RWPE2 (cell line): ENCODE measurements at regions not wholly inside any gene's neighbourhood (a gene's known extent, or its start where the extent isn't known, plus 50 kb on each side); places are given as distances from the start of the nearest gene placed in this dataset.

Experiments
- ATAC-seq: fragments of 200-7000 bp; cut with Tn5 transposase; 3 replicates; pipeline ENCODE4 v1.9.1; 2021; ENCODE audit warnings: low read depth
- DNase-seq: peaks from one replicate; pipeline ENCODE4 v3.0.0-alpha.2; 2020; ENCODE audit warnings: low spot score
- H3K27ac ChIP-seq: fragments of 450-650 bp; 2 replicates; pipeline ENCODE4 v1.5.1; 2017; ENCODE audit warnings: mild to moderate bottlenecking; ENCODE audit not compliant: poor library complexity, severe bottlenecking
- H3K27me3 ChIP-seq: fragments of 250-450 bp; sonication (Bioruptor Pico); 2 replicates; pipeline ENCODE4 v1.5.1; 2021; ENCODE audit warnings: mild to moderate bottlenecking, moderate library complexity; ENCODE audit not compliant: insufficient read depth, poor library complexity, severe bottlenecking
- H3K36me3 ChIP-seq: fragments of 250-450 bp; sonication (Bioruptor Pico); 2 replicates; pipeline ENCODE4 v1.5.1; 2020; ENCODE audit warnings: low read depth, mild to moderate bottlenecking, moderate library complexity
- H3K4me1 ChIP-seq: fragments of 250-450 bp; sonication (Bioruptor Pico); 2 replicates; pipeline ENCODE4 v1.5.1; 2021; ENCODE audit warnings: mild to moderate bottlenecking, moderate library complexity; ENCODE audit not compliant: insufficient read depth, poor library complexity, severe bottlenecking
- H3K4me3 ChIP-seq: fragments of 250-450 bp; sonication (Bioruptor Pico); 2 replicates; pipeline ENCODE4 v1.5.1; 2021; ENCODE audit warnings: mild to moderate bottlenecking, moderate library complexity; ENCODE audit not compliant: severe bottlenecking
- H3K9me3 ChIP-seq: fragments of 250-450 bp; sonication (Bioruptor Pico); 2 replicates; pipeline ENCODE4 v1.5.1; 2021; ENCODE audit warnings: mild to moderate bottlenecking, moderate library complexity; ENCODE audit not compliant: severe bottlenecking
- TF ChIP-seq, protein P1 (sequence below): fragments of 450-650 bp; IDR thresholded peaks from one replicate; pipeline ENCODE4 v1.5.1; 2017; ENCODE audit warnings: mild to moderate bottlenecking, moderate library complexity; ENCODE audit not compliant: poor library complexity, severe bottlenecking

DNA sequence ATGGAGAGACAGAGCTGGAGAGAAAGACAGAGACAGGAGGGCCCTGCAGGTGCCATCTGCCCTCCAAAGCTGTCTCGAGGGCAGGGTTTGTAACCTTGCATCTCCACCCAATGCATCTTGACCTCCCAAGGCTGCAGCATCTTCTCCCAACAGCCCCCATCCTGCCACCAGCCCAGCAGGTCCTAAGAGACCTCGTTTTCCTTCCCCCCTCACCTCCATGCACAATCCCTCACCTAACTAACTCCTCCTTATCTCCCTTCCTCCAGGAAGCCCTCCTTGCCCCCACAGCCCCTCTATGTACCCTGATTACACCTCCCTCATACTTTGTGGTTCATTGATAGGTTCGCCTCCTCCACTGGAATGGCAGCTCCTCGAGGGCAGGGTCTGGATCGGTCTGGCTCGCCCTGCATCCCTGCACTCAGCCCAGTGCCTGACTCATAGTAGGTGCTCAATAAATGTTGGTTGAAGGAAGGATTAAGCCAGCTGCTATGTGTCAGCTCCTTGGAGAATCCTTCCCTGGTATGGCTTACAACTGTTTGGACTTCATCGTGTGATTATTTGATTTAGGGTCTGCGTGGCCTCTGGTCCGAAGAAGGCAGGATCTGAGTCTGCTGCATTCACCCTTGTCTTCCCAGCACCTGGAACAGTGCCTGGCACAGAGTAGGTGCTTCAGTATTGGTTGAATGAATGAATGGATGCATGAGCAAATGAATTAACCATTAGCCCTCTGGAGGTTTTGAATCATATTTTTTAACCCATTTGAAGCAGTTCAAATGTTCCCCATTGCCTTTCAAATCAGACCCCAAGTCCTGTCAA is 105.6 kb upstream of the PTPN1 start:
- no peak overlapping the region for H3K27ac ChIP-seq
- no peak for DNase-seq
- TF ChIP-seq, protein P1, sequence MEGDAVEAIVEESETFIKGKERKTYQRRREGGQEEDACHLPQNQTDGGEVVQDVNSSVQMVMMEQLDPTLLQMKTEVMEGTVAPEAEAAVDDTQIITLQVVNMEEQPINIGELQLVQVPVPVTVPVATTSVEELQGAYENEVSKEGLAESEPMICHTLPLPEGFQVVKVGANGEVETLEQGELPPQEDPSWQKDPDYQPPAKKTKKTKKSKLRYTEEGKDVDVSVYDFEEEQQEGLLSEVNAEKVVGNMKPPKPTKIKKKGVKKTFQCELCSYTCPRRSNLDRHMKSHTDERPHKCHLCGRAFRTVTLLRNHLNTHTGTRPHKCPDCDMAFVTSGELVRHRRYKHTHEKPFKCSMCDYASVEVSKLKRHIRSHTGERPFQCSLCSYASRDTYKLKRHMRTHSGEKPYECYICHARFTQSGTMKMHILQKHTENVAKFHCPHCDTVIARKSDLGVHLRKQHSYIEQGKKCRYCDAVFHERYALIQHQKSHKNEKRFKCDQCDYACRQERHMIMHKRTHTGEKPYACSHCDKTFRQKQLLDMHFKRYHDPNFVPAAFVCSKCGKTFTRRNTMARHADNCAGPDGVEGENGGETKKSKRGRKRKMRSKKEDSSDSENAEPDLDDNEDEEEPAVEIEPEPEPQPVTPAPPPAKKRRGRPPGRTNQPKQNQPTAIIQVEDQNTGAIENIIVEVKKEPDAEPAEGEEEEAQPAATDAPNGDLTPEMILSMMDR, result no peak
- H3K4me3 ChIP-seq, result no peak overlapping the region
- H3K9me3 ChIP-seq, result no peaks in the 10 kb centered on the region
- ATAC-seq, result no peak
- no peaks in the 10 kb centered on the region for H3K27me3 ChIP-seq
- H3K36me3 ChIP-seq, result no peaks in the 10 kb centered on the region
- H3K4me1 ChIP-seq, result peaks cover 7% of the 10 kb centered on the region

- no peak for ATAC-seq
- Histone ChIP-seq H3K27me3 (no peaks in the 10 kb centered on the region), H3K4me1 (peaks cover under 1% of the 10 kb centered on the region), H3K27ac (no peak overlapping the region), H3K4me3 (no peak overlapping the region), H3K9me3 (no peaks in the 10 kb centered on the region), H3K36me3 (no peaks in the 10 kb centered on the region)
- TF ChIP-seq, protein P1, result no peak
- no peak for DNase-seq
Measured at GRCh38 chr20:50405235-50405914, 104.8 kb upstream of the PTPN1 start.

DNA sequence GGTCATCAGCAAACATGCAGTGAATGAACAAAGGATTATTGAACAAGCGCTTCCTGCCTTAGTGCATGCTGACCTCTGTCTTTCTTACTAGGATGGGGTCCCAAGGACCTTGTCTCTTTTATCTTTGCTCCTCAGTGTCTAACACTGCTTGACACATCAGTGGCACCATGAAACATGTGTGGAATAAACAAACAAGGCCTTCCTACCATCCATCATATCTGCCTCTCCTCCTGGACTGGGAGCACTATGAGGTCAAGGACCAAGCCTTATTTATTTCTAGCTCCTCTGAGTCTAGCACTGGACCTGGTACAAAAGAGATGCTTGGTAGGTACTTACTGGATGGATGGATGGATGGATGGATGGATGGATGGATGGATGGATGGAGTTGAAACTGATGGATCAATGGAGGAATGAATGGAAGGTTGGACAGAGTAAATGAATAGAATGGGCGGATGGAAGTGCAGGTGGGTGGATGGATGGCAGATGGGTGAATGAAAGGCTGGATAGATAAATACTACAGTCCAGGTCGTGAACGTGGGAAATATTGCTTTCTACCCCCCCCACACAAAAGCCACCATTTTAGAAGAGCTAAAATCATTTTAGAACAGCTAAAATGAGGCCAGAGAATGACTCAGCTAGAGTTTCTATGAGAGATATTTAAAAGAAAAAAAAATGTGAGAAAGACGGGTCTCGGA is 104.1 kb upstream of the PTPN1 start:
- no peaks in the 10 kb centered on the region for H3K4me1 ChIP-seq
- no peaks in the 10 kb centered on the region for H3K27me3 ChIP-seq
- ATAC-seq, result no peak
- no peaks in the 10 kb centered on the region for H3K9me3 ChIP-seq
- no peak overlapping the region for H3K4me3 ChIP-seq
- DNase-seq, result no peak
- H3K27ac ChIP-seq, result no peak overlapping the region
- H3K36me3 ChIP-seq, result no peaks in the 10 kb centered on the region
- TF ChIP-seq, protein P1, result no peak

DNA sequence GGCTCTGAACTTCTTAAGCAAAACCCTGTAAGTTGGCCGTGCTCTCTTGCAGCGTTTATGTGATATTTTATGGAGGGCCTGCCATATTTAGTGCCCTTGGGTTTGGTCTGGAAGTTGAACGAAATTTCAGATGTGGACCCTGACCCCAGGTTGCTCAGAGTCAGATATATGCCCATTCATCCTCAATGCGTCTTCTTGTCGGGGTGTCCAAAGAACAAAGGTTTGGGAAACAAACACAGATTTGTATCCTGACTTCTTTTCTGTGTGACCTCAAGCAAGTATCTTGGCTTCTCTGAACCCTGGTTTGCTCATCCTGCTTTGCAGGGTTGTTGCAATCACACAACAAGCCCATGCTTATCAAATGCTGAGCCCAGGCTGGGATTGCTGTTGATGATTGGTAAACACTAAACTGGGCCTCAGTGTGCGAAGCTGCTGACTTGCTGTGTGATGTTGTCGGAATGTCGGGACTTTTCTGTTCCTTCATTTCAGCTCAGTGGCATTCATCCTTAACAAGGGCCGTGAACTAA is 103.5 kb upstream of the PTPN1 start:
- no peaks in the 10 kb centered on the region for H3K4me1 ChIP-seq
- DNase-seq (no peak), ATAC-seq (no peak)
- no peaks in the 10 kb centered on the region for H3K27me3 ChIP-seq
- TF ChIP-seq, protein P1, result no peak
- H3K27ac ChIP-seq, result no peak overlapping the region
- no peaks in the 10 kb centered on the region for H3K9me3 ChIP-seq
- H3K4me3 ChIP-seq, result no peak overlapping the region
- H3K36me3 ChIP-seq, result no peaks in the 10 kb centered on the region
